Activated CD4-positive, alpha-beta T cell treated with anti-CD3 and anti-CD28 coated beads, Interleukin-2, amount 50 U/mL, for 1 hour (primary cell): ENCODE measurements at regions not wholly inside any gene's neighbourhood (a gene's known extent, or its start where the extent isn't known, plus 50 kb on each side); places are given as distances from the start of the nearest gene placed in this dataset.
"Not testable (repeated sequence)": the region's sequence is repeated elsewhere in the genome, so short reads cannot be mapped to it uniquely, and the experiment has no call there.

Experiments
- DNase-seq: peaks from one replicate; pipeline ENCODE4 v3.0.0-alpha.2; 2020

- DNase-seq = no peak
Observed at GRCh38 chrX:78603908-78604307, 55.2 kb downstream of the RTL3 start.

GRCh38 chrX:78595901-78596502 is 63.1 kb downstream of the RTL3 start:
- no peak for DNase-seq

GRCh38 chrX:78593701-78594100 is 65.4 kb downstream of the RTL3 start:
- no peak for DNase-seq

GRCh38 chrX:78592030-78592429 is 67.1 kb downstream of the RTL3 start:
- DNase-seq = no peak

GRCh38 chrX:78574306-78574705 is 84.8 kb downstream of the RTL3 start:
- no peak for DNase-seq

- no peak for DNase-seq
Observed at GRCh38 chrX:78573630-78574029, 85.5 kb downstream of the RTL3 start.

GRCh38 chrX:78571849-78572248 is 87.3 kb downstream of the RTL3 start:
- no peak for DNase-seq

GRCh38 chrX:78555401-78555980 is 103.6 kb downstream of the RTL3 start:
- DNase-seq = no peak

GRCh38 chrX:78552628-78553027 is 106.5 kb downstream of the RTL3 start:
- DNase-seq = not testable (repeated sequence)

GRCh38 chrX:78548012-78548411 is 111.1 kb downstream of the RTL3 start:
- DNase-seq = no peak

GRCh38 chrX:78545233-78545632 is 113.9 kb downstream of the RTL3 start:
- DNase-seq = no peak

GRCh38 chrX:78543281-78543680 is 115.8 kb downstream of the RTL3 start:
- DNase-seq = no peak

- DNase-seq = no peak
Observed at GRCh38 chrX:78540171-78540570, 119.0 kb downstream of the RTL3 start.

- no peak for DNase-seq
Observed at GRCh38 chrX:78534221-78534620, 124.9 kb downstream of the RTL3 start.

- DNase-seq = no peak
Observed at GRCh38 chrX:78532363-78532762, 126.8 kb downstream of the RTL3 start.

GRCh38 chrX:78527818-78528217 is 131.3 kb downstream of the RTL3 start:
- no peak for DNase-seq

GRCh38 chrX:78527263-78527662 is 131.9 kb downstream of the RTL3 start:
- DNase-seq = no peak

- DNase-seq = no peak
Observed at GRCh38 chrX:78522601-78523000, 136.5 kb downstream of the RTL3 start.

GRCh38 chrX:78517124-78517523 is 142.0 kb downstream of the RTL3 start:
- DNase-seq = peak; percentile 28

- peak; percentile 1 for DNase-seq
Observed at GRCh38 chrX:78514852-78515251, 144.3 kb downstream of the RTL3 start.

- DNase-seq = no peak
Observed at GRCh38 chrX:78513971-78514738, 145.0 kb downstream of the RTL3 start.

- DNase-seq = no peak
Observed at GRCh38 chrX:78506248-78506647, 152.9 kb downstream of the RTL3 start.

- no peak for DNase-seq
Observed at GRCh38 chrX:78496483-78496882, 162.6 kb downstream of the RTL3 start.

GRCh38 chrX:78493180-78493579 is 165.8 kb upstream of the CYSLTR1 start:
- no peak for DNase-seq
